Peyer's patch (tissue), 4 donors: ENCODE measurements at regions not wholly inside any gene's neighbourhood (a gene's known extent, or its start where the extent isn't known, plus 50 kb on each side); places are given as distances from the start of the nearest gene placed in this dataset.
A peak's percentile ranks its signal among the peaks of the same experiment; 100 is the strongest.
"Not testable (repeated sequence)": the region's sequence is repeated elsewhere in the genome, so short reads cannot be mapped to it uniquely, and the experiment has no call there.

Experiments used
- DNase-seq, 3 donors: peaks; one replicate each; pipeline ENCODE4 v3.0.0-alpha.2; 2017 to 2019
- H3K27ac ChIP-seq, 4 donors: fragments of 200-600 bp; sonication (generic); one replicate each; pipeline ENCODE4 v1.5.1; 2016 to 2019
- H3K27me3 ChIP-seq, 2 donors: fragments of 200-600 bp; sonication (generic); one replicate each; pipeline ENCODE4 v1.5.1; 2019
- H3K36me3 ChIP-seq, 3 donors: fragments of 200-600 bp; sonication (generic); one replicate each; pipeline ENCODE4 v1.5.1; 2016 to 2019
- H3K4me1 ChIP-seq, 4 donors: fragments of 200-600 bp; sonication (generic); one replicate each; pipeline ENCODE4 v1.5.1; 2016 to 2019
- H3K4me3 ChIP-seq, 4 donors: fragments of 200-600 bp; sonication (generic); 1 replicate in 3 of 4; 2 replicates in 1 of 4; pipeline ENCODE4 v1.5.1; 2016 to 2019; ENCODE audit warnings: mild to moderate bottlenecking in 1 of 4
- H3K9me3 ChIP-seq, 4 donors: fragments of 200-600 bp; sonication (generic); one replicate each; pipeline ENCODE4 v1.5.1; 2016 to 2019; ENCODE audit warnings: mild to moderate bottlenecking in 1 of 4
- POLR2A ChIP-seq, 2 donors: fragments of 450-650 bp; IDR thresholded peaks; one replicate each; pipeline ENCODE4 v1.5.1; 2017; ENCODE audit warnings: antibody characterized with exemption in 2 of 2, mild to moderate bottlenecking in 2 of 2, moderate library complexity in 2 of 2
- TF ChIP-seq, protein P1 (sequence below), 6 experiments: fragments of 450-650 bp in 4 of 6; fragments of 200-600 bp in 2 of 6; sonication (generic) in 1 of 6; IDR thresholded peaks; one replicate each; pipeline ENCODE4 v1.5.1; 2017 to 2019; ENCODE audit warnings: antibody characterized with exemption in 6 of 6, mild to moderate bottlenecking in 3 of 6, moderate library complexity in 1 of 6

DNA sequence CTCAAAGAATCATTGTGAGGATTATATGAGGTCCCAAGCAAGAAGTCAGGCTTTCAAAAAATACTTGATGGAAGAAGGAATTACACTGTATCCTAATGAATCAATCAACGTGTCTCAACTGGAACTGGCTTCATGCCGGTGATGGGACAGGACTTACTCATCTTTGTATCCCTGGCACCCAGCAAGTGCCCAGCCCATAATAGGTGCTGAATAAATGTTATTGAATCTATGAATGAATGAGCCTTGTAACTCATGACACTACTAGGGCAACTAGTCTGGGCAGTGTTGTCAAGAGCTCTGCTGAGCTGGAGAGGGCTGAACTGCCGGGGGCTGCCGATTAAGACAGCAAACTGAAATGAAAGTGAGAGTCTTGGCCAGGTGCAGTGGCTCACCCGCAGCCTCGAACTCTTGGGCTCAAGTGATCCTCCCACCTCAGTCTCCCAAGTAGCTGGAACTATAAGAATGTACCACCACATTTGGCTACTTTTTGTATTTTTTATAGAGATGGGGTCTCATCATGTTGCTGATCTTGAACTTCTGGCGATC lies 87.2 kb upstream of the KIF5B start:
- Histone ChIP-seq H3K4me1 (peaks cover 0 to 8% (median 3%) of the 10 kb centered on the region in 4 donors), H3K4me3 (no peak overlapping the region), H3K36me3 (no peaks in the 10 kb centered on the region), H3K9me3 (no peaks in the 10 kb centered on the region), H3K27ac (no peak overlapping the region), H3K27me3 (no peaks in the 10 kb centered on the region)
- peak in 1 of 3 donors; percentile 32 for DNase-seq
- TF ChIP-seq, protein P1, sequence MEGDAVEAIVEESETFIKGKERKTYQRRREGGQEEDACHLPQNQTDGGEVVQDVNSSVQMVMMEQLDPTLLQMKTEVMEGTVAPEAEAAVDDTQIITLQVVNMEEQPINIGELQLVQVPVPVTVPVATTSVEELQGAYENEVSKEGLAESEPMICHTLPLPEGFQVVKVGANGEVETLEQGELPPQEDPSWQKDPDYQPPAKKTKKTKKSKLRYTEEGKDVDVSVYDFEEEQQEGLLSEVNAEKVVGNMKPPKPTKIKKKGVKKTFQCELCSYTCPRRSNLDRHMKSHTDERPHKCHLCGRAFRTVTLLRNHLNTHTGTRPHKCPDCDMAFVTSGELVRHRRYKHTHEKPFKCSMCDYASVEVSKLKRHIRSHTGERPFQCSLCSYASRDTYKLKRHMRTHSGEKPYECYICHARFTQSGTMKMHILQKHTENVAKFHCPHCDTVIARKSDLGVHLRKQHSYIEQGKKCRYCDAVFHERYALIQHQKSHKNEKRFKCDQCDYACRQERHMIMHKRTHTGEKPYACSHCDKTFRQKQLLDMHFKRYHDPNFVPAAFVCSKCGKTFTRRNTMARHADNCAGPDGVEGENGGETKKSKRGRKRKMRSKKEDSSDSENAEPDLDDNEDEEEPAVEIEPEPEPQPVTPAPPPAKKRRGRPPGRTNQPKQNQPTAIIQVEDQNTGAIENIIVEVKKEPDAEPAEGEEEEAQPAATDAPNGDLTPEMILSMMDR (IDR thresholded peaks at IDR 0.05) = no peak
- TF ChIP-seq POLR2A (IDR thresholded peaks at IDR 0.05) = no peak

DNA sequence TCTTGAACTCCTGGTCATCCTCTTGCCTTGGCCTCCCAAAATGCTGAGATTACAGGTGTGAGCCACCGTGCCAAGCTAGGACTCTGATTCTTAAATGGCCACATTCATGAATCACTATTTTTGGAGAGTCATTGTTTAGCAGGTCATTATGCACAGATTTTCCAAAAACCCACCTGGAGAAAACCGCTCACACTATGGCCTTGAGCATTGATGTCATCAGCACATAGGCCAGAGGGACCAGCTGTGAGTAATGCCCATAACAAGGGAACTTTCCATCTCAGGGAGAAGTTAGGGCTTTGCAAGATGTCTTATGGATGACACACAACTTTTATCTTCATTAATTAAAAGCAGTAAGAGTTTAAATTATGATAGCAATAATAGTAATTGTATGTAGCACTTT lies 86.4 kb upstream of the KIF5B start:
- TF ChIP-seq POLR2A (IDR thresholded peaks at IDR 0.05) = no peak
- TF ChIP-seq, protein P1 (IDR thresholded peaks at IDR 0.05) = no peak
- Histone ChIP-seq H3K36me3 (no peaks in the 10 kb centered on the region), H3K4me1 (peaks cover 0 to 8% (median 3%) of the 10 kb centered on the region in 4 donors), H3K9me3 (no peaks in the 10 kb centered on the region), H3K27me3 (no peaks in the 10 kb centered on the region), H3K27ac (no peak overlapping the region), H3K4me3 (no peak overlapping the region)
- DNase-seq = peak in 1 of 3 donors; percentile 1

DNA sequence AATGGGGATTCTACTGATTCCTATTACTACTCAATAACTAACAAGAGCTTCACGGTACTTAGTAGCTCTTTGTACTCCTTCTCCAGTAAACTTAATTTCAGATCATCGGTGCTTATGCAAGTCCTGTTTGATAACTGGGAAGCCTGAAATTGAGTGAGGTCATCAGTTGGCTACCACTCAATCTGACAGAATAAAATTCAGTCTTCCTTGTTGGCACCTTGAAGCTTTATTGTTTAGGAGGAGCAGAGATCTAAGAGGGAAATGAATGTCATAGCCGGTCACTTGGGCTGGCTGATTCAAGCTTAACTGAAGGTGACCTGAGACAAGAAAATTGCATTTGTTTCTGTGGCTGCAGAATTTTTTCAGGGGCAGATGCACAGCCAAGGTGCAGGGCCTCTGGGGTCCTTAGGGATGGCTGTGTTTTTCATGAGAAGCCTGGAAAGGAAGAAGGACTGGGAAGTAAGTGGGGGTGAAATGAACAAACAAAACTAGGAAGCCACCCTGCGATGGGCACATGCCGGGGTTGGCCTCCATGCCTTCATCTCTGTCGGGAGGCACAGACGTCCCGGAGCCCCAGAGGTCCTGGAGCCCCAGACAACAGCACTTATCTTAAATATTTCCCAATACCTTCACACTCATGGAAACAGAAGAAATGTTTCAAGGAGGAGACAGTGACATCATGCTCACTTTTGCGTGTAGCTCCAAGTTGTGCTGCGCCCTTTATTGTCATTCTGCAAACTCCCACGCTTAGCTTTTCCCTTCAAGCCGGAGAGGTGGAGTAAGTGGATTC lies 85.0 kb upstream of the KIF5B start:
- peak overlapping the region in 3 of 4 donors; percentile 27 to 74 (median 43) for H3K27ac ChIP-seq
- H3K4me3 ChIP-seq = no peak overlapping the region
- H3K4me1 ChIP-seq = peaks cover 0 to 8% (median 3%) of the 10 kb centered on the region in 4 donors
- H3K27me3 ChIP-seq = no peaks in the 10 kb centered on the region
- no peaks in the 10 kb centered on the region for H3K36me3 ChIP-seq
- peak in 1 of 3 donors; percentile 43 for DNase-seq
- TF ChIP-seq, protein P1 (IDR thresholded peaks at IDR 0.05) = no peak
- no peak for TF ChIP-seq POLR2A (IDR thresholded peaks at IDR 0.05)
- H3K9me3 ChIP-seq = no peaks in the 10 kb centered on the region

DNA sequence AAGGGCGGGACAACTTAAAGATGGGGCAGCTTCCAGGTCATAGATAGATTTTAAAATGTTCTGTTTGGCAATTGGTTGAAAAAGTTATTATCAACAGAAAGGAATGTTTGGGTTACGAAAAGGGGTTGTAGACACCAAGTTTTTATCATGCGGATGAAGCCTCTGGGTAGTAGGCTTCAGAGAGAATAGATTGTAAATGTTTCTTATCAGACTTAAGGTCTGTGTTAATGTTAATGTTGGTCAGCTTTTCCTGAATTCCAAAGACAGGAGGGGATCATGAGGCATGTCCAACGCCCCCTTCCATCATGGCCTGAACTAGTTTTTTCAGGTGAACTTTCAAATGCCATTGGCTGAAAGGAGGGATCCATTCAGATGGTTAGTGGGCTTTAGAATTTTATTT lies 84.2 kb upstream of the KIF5B start:
- peak overlapping the region in 3 of 4 donors; percentile 27 to 74 (median 43) for H3K27ac ChIP-seq
- TF ChIP-seq, protein P1 (IDR thresholded peaks at IDR 0.05) = no peak
- no peak for TF ChIP-seq POLR2A (IDR thresholded peaks at IDR 0.05)
- H3K36me3 ChIP-seq = no peaks in the 10 kb centered on the region
- no peaks in the 10 kb centered on the region for H3K27me3 ChIP-seq
- H3K4me1 ChIP-seq = peaks cover 0 to 8% (median 3%) of the 10 kb centered on the region in 4 donors
- H3K4me3 ChIP-seq = no peak overlapping the region
- DNase-seq = no peak
- H3K9me3 ChIP-seq = no peaks in the 10 kb centered on the region

DNA sequence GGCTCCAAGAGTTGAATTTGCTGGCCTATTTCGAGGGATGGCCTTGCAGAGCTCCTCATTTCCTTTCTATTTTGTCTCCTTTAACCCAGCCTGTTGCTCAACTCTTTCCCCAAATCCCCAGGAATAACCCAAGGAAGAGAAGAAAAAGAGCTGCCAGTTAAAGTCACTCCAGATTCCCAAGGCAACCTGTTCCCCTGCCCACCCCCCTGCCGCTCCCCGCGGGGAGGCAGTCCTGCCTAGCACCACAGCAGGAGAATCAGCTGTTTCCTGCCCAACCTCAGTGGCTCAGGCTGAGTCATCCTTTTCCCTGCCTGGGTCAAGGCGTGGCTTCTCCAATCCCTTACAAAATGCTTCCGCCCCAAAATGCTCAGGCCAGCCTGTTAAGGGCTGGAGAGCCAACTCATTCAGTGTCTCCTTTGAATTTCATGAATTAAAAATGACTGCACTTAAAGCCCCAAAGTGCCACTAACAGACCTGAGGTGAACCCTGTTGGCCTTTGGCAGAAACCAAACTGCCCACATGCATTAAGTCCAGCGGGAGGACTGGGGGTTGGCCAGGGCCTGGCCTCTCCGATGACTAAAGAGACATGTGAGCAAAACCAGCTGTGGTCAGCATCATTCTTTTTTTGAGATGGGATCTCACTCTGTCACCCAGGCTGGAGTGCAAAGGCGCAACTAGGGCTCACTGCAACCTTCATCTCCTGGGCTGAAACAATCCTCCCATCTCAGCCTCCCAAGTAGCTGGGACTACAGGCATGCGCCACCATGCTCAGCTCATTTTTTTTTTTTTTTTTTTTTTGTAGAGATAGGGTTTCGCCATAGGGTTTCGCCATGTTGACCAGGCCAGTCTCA lies 83.2 kb upstream of the KIF5B start:
- no peaks in the 10 kb centered on the region for H3K36me3 ChIP-seq
- H3K27me3 ChIP-seq = no peaks in the 10 kb centered on the region
- H3K4me3 ChIP-seq = no peak overlapping the region
- peak; percentile 24 to 84 (median 69) for DNase-seq
- H3K4me1 ChIP-seq = peaks cover 0 to 8% (median 1%) of the 10 kb centered on the region in 4 donors
- no peaks in the 10 kb centered on the region for H3K9me3 ChIP-seq
- peak overlapping the region in 3 of 4 donors; percentile 38 to 67 (median 41) for H3K27ac ChIP-seq
- no peak for TF ChIP-seq POLR2A (IDR thresholded peaks at IDR 0.05)
- TF ChIP-seq, protein P1 (IDR thresholded peaks at IDR 0.05) = no peak

DNA sequence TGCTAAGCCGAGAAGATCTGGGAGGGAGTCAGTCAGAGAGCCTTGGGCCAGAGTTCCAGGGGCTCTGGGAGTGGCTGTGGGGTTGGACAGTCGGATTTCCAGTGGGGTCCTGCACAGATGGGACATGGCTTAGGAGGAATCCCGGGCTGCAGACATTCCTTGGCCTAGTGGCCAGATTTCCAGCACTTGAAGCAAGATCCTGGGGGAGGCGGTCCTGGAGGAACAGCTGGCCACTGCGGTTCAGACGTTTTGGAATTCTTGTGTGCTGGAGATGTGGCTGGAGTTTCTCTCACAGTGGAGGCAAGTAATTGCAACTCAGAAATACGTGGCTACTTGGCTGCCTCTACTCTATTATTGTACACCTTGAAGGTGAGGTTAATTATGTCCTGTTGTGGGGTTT lies 80.7 kb upstream of the KIF5B start:
- H3K4me1 ChIP-seq, H3K36me3 ChIP-seq, DNase-seq, H3K27me3 ChIP-seq, H3K4me3 ChIP-seq, H3K27ac ChIP-seq, H3K9me3 ChIP-seq: not testable (repeated sequence)

DNA sequence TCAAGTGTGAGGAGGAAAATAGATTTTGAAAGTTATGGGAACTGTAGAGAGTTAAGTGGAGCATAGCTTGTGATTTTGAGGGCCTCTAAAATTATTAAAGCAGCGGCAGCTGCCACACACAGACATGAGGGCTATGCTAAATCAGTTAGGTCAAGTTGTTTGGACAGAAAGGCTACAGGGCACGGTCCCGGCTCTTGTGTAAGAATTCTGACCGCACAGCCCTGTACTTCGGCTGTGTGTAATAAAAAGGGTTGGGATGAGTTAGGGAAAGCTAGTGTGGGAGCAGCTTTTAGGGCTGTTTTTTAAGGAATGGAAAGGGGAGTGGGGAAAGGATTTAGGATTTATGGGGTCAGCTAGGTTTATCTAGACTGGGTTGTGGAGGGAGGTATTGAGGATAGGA lies 79.6 kb upstream of the KIF5B start:
- not testable (repeated sequence) for DNase-seq, H3K27ac ChIP-seq, H3K36me3 ChIP-seq, H3K4me3 ChIP-seq, H3K27me3 ChIP-seq, H3K9me3 ChIP-seq
- H3K4me1 ChIP-seq = peaks cover 0 to 14% (median 1%) of the 10 kb centered on the region in 4 donors
